ENCODE measurements at regions not wholly inside any gene's neighbourhood (a gene's known extent, or its start where the extent isn't known, plus 50 kb on each side); places are given as distances from the start of the nearest gene placed in this dataset.

GRCh38 chr16:8172551-8172950 lies 417.8 kb downstream of the TMEM114 start:
- Histone ChIP-seq H3K4me3 (ENCODE audit: low read depth, low read length) (no peak overlapping the region), H3K27me3 (ENCODE audit: control insufficient read depth, insufficient read depth, low read length) (no peaks in the 10 kb centered on the region), H3K36me3 (ENCODE audit: control insufficient read depth, insufficient read depth, low read length) (no peaks in the 10 kb centered on the region)
- no peak for DNase-seq (ENCODE audit: low read depth)
- ChIA-PET CTCF (no interaction called here), POLR2A (no interaction called here)
- no peak for TF ChIP-seq CTCF (IDR thresholded peaks at IDR 0.05; ENCODE audit: insufficient read depth, low read depth, low read length)

- no peak for TF ChIP-seq CTCF (IDR thresholded peaks at IDR 0.05; ENCODE audit: insufficient read depth, low read depth, low read length)
- ChIA-PET CTCF (no interaction called here), POLR2A (no interaction called here)
- H3K36me3 ChIP-seq (ENCODE audit: control insufficient read depth, insufficient read depth, low read length) = no peaks in the 10 kb centered on the region
- H3K27me3 ChIP-seq (ENCODE audit: control insufficient read depth, insufficient read depth, low read length) = no peaks in the 10 kb centered on the region
- no peak overlapping the region for H3K4me3 ChIP-seq (ENCODE audit: low read depth, low read length)
- no peak for DNase-seq (ENCODE audit: low read depth)
These were observed 422.3 kb downstream of the TMEM114 start for GRCh38 chr16:8168016-8168415.

- ChIA-PET CTCF (no interaction called here), POLR2A (no interaction called here)
- no peak for DNase-seq (ENCODE audit: low read depth)
- TF ChIP-seq CTCF (IDR thresholded peaks at IDR 0.05; ENCODE audit: insufficient read depth, low read depth, low read length) = no peak
- H3K4me3 ChIP-seq (ENCODE audit: low read depth, low read length) = no peak overlapping the region
- H3K27me3 ChIP-seq (ENCODE audit: control insufficient read depth, insufficient read depth, low read length) = no peaks in the 10 kb centered on the region
- H3K36me3 ChIP-seq (ENCODE audit: control insufficient read depth, insufficient read depth, low read length) = no peaks in the 10 kb centered on the region
These were observed 422.9 kb downstream of the TMEM114 start for GRCh38 chr16:8167436-8167835.

- TF ChIP-seq CTCF (IDR thresholded peaks at IDR 0.05; ENCODE audit: insufficient read depth, low read depth, low read length) = no peak
- ChIA-PET CTCF (no interaction called here), POLR2A (no interaction called here)
- no peak for DNase-seq (ENCODE audit: low read depth)
- H3K4me3 ChIP-seq (ENCODE audit: low read depth, low read length) = no peak overlapping the region
- no peaks in the 10 kb centered on the region for H3K36me3 ChIP-seq (ENCODE audit: control insufficient read depth, insufficient read depth, low read length)
- H3K27me3 ChIP-seq (ENCODE audit: control insufficient read depth, insufficient read depth, low read length) = no peaks in the 10 kb centered on the region
These were observed 432.3 kb downstream of the TMEM114 start for GRCh38 chr16:8158051-8158450.

GRCh38 chr16:8155275-8155674 lies 435.0 kb downstream of the TMEM114 start:
- no peak for DNase-seq (ENCODE audit: low read depth)
- CTCF ChIA-PET = no interaction called here

More at GRCh38 chr16:8155275-8155674, 435.0 kb downstream of the TMEM114 start:
- TF ChIP-seq CTCF (IDR thresholded peaks at IDR 0.05; ENCODE audit: insufficient read depth, low read depth, low read length) = no peak
- Histone ChIP-seq H3K36me3 (ENCODE audit: control insufficient read depth, insufficient read depth, low read length) (no peaks in the 10 kb centered on the region), H3K4me3 (ENCODE audit: low read depth, low read length) (no peak overlapping the region), H3K27me3 (ENCODE audit: control insufficient read depth, insufficient read depth, low read length) (no peaks in the 10 kb centered on the region)
- POLR2A ChIA-PET = no interaction called here
